ENCODE measurements at regions not wholly inside any gene's neighbourhood (a gene's known extent, or its start where the extent isn't known, plus 50 kb on each side); places are given as distances from the start of the nearest gene placed in this dataset.

DNA sequence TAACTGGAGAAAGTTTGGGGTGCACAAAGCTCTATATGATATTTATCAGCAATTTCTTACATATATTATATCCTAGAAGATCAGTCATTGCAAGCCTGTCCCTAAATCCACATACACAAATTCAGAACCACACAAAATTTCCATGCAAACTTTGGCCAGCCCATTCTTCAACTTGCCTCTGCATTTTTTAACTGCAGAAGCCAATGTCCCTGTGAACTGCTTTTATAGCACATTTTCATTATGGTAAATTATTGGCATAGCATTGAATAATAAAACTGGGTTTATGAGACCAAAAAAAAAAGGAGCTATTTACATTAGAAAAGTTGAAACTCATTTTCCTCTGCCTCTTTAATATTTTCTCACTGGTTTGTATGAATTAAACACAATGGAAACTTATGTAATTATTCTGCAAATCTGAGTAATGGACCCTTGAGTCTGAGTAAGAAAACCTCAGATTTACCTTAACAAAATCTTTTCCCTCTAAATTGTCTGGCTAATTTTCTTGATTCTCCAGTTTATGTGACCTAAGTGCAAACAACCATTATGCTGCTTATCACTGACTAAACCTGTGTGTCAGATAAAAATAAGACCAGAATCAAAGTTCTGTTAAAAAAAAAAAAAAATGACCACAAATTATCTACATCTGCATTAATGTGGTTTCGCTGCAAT, 398.9 kb downstream of the EFNA5 start:
- Histone ChIP-seq H3K9ac (ENCODE audit: extremely low read depth, insufficient read length, low read length) (no peak overlapping the region), H3K4ac (ENCODE audit: low read depth, low read length) (no peak overlapping the region), H3K27ac (ENCODE audit: insufficient read length, low read depth, low read length) (no peak overlapping the region), H2BK12ac (ENCODE audit: insufficient read length, low read depth, low read length) (no peak overlapping the region), H2AFZ (ENCODE audit: low read length) (no peak overlapping the region), H2BK120ac (ENCODE audit: low read depth, low read length, poor library complexity, severe bottlenecking) (no peak overlapping the region), H2AK5ac (ENCODE audit: insufficient read length, low read length) (no peak overlapping the region), H2BK20ac (ENCODE audit: low read depth, low read length, poor library complexity, severe bottlenecking) (no peak overlapping the region), H3K79me1 (ENCODE audit: insufficient read depth, low read depth, low read length, poor library complexity, severe bottlenecking) (no peaks in the 10 kb centered on the region), H2BK15ac (ENCODE audit: low read depth, low read length) (no peak overlapping the region), H3K14ac (ENCODE audit: insufficient read depth, low read length) (no peak overlapping the region), H4K20me1 (ENCODE audit: control insufficient read depth, insufficient read depth, insufficient read length) (no peaks in the 10 kb centered on the region), H3K79me2 (ENCODE audit: insufficient read depth, low read length) (no peaks in the 10 kb centered on the region), H3K4me1 (ENCODE audit: insufficient read depth, low read length) (peaks cover 3% of the 10 kb centered on the region; the same call in 1 of the 2 replicates), H3K56ac (ENCODE audit: insufficient read length, low read depth, low read length) (no peak overlapping the region), H4K91ac (ENCODE audit: insufficient read length, low read depth, low read length) (no peak overlapping the region), H3K23ac (ENCODE audit: insufficient read length, low read depth, low read length) (no peak overlapping the region), H3K18ac (ENCODE audit: insufficient read length, low read depth, low read length) (no peak overlapping the region), H3K23me2 (ENCODE audit: insufficient read length, low read depth, low read length, poor library complexity, severe bottlenecking) (no peaks in the 10 kb centered on the region), H2BK5ac (ENCODE audit: insufficient read length, low read length) (no peak overlapping the region), H3K4me2 (ENCODE audit: insufficient read depth, insufficient read length, low read length) (no peak overlapping the region), H3K27me3 (ENCODE audit: insufficient read depth, low read length) (no peaks in the 10 kb centered on the region), H3T11ph (ENCODE audit: low read length) (no peak overlapping the region), H3K9me3 (ENCODE audit: control insufficient read depth, low read depth, low read length) (no peaks in the 10 kb centered on the region), H4K5ac (ENCODE audit: insufficient read length, low read depth, low read length) (no peak overlapping the region), H4K8ac (replicated peaks; ENCODE audit: insufficient read length, low read depth, low read length) (no peak overlapping the region)
- H3K4me1 Mint-ChIP-seq = peaks cover 22 to 23% of the 10 kb centered on the region in 2 experiments
- H3K27ac Mint-ChIP-seq = no peak overlapping the region
- no peaks in the 10 kb centered on the region for H3K27me3 Mint-ChIP-seq (ENCODE audit: low read depth)
- H3K9me3 Mint-ChIP-seq = no peaks in the 10 kb centered on the region
- no peaks in the 10 kb centered on the region for H3K36me3 Mint-ChIP-seq (ENCODE audit: insufficient read depth in 1 of 3, low read depth in 3 of 3)
- DNase-seq = no peak
- TF ChIP-seq, protein P1, sequence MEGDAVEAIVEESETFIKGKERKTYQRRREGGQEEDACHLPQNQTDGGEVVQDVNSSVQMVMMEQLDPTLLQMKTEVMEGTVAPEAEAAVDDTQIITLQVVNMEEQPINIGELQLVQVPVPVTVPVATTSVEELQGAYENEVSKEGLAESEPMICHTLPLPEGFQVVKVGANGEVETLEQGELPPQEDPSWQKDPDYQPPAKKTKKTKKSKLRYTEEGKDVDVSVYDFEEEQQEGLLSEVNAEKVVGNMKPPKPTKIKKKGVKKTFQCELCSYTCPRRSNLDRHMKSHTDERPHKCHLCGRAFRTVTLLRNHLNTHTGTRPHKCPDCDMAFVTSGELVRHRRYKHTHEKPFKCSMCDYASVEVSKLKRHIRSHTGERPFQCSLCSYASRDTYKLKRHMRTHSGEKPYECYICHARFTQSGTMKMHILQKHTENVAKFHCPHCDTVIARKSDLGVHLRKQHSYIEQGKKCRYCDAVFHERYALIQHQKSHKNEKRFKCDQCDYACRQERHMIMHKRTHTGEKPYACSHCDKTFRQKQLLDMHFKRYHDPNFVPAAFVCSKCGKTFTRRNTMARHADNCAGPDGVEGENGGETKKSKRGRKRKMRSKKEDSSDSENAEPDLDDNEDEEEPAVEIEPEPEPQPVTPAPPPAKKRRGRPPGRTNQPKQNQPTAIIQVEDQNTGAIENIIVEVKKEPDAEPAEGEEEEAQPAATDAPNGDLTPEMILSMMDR (conservative IDR thresholded peaks at IDR 0.05) = no peak
- no peak overlapping the region for H3K4me3 Mint-ChIP-seq
- no CpG with 5 or more reads among the region's 1 CpG for WGBS (ENCODE audit: extremely low coverage, insufficient read length, low lambda C conversion rate)
